OCI-LY7 (cell line): ENCODE measurements at regions not wholly inside any gene's neighbourhood (a gene's known extent, or its start where the extent isn't known, plus 50 kb on each side); places are given as distances from the start of the nearest gene placed in this dataset.

Experiments
- CTCF ChIP-seq: fragments of 200-600 bp; sonication (generic); conservative IDR thresholded peaks from 2 replicates; pipeline ENCODE4 v1.5.1; 2014; ENCODE audit warnings: mild to moderate bottlenecking, antibody characterized with exemption, low read length, moderate library complexity, mixed read lengths
- EZH2phosphoT487 ChIP-seq: fragments of 200-600 bp; sonication (generic); IDR thresholded peaks from 2 replicates; pipeline ENCODE4 v1.6.1; 2018; ENCODE audit warnings: low read depth, borderline replicate concordance, mild to moderate bottlenecking, mixed run types, antibody characterized with exemption, low read length, moderate library complexity, mixed read lengths

DNA sequence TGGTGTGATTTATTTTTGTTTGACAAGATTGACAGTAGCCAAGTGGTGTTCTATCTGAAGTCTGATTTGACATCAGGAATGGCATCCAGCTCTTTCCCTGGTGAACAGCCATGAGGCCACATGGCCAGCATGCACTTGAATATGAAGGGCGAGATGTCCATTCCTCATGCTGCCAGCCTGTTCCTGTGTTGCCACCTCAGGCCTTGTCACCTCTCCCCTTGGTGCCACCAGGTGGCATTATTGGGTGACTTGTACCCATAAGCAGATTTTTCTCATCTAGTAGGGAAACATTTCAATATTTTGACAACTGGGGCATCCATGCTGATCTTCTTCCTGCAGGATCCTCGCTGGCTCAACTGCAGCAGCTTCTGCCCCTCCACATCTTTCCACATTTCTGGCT is 199.1 kb downstream of the ERMARD start:
- TF ChIP-seq CTCF = peak; percentile 70
- TF ChIP-seq EZH2phosphoT487 = no peak
